Smooth muscle cell (in vitro differentiated cells): ENCODE measurements at regions not wholly inside any gene's neighbourhood (a gene's known extent, or its start where the extent isn't known, plus 50 kb on each side); places are given as distances from the start of the nearest gene placed in this dataset.

ENCODE experiments used
- DNase-seq: peaks from one replicate; lab custom pipeline; 2025; ENCODE audit not compliant: unreplicated experiment; lab: John Stamatoyannopoulos, UW
- H2AFZ ChIP-seq: fragments of 200-600 bp; sonication (generic); 2 replicates; pipeline ENCODE4 v1.6.0; 2016; ENCODE audit warnings: antibody characterized with exemption, low read depth, mild to moderate bottlenecking
- H3F3A ChIP-seq: fragments of 200-600 bp; sonication (generic); 2 replicates; pipeline ENCODE4 v1.6.0; 2017; ENCODE audit warnings: antibody characterized with exemption, low read depth
- H3K27ac ChIP-seq: fragments of 200-600 bp; sonication (generic); 2 replicates; pipeline ENCODE4 v1.5.1; 2016; ENCODE audit warnings: low read depth, mild to moderate bottlenecking
- H3K27me3 ChIP-seq: fragments of 200-600 bp; sonication (generic); 2 replicates; pipeline ENCODE4 v1.6.1; 2016; ENCODE audit warnings: low read depth, mild to moderate bottlenecking
- H3K36me3 ChIP-seq: fragments of 200-600 bp; sonication (generic); 2 replicates; pipeline ENCODE4 v1.5.1; 2016; ENCODE audit warnings: low read depth
- H3K4me1 ChIP-seq: fragments of 200-600 bp; sonication (generic); 2 replicates; pipeline ENCODE4 v1.5.1; 2016; ENCODE audit warnings: low read depth
- H3K4me2 ChIP-seq: fragments of 200-600 bp; sonication (generic); 2 replicates; pipeline ENCODE4 v1.6.0; 2016; ENCODE audit warnings: mild to moderate bottlenecking
- H3K4me3 ChIP-seq: fragments of 200-600 bp; sonication (generic); 2 replicates; pipeline ENCODE4 v1.5.1; 2016; ENCODE audit warnings: mild to moderate bottlenecking
- H3K79me2 ChIP-seq: fragments of 200-600 bp; sonication (generic); 2 replicates; pipeline ENCODE4 v1.6.0; 2016; ENCODE audit warnings: low read depth, mild to moderate bottlenecking
- H3K9ac ChIP-seq: fragments of 200-600 bp; sonication (generic); 2 replicates; pipeline ENCODE4 v1.6.0; 2016; ENCODE audit warnings: low read depth
- H3K9me3 ChIP-seq: fragments of 200-600 bp; sonication (generic); replicated peaks from 2 replicates; pipeline ENCODE4 v1.5.1; 2016; ENCODE audit warnings: low read depth
- H4K20me1 ChIP-seq: fragments of 200-600 bp; sonication (generic); 2 replicates; pipeline ENCODE4 v1.6.0; 2016; ENCODE audit warnings: low read depth
- WGBS: methylation state at CpG from one replicate; pipeline ENCODE4 v1.1.7; 2016; ENCODE audit warnings: low lambda C conversion rate; 5-methylcytosine and 5-hydroxymethylcytosine counted together
- TF ChIP-seq, protein P1 (sequence below): fragments of 200-600 bp; sonication (generic); IDR thresholded peaks from 2 replicates; pipeline ENCODE4 v1.5.1; 2017; ENCODE audit warnings: borderline replicate concordance, mild to moderate bottlenecking, antibody characterized with exemption; ENCODE audit not compliant: insufficient read depth, poor library complexity, severe bottlenecking

DNA sequence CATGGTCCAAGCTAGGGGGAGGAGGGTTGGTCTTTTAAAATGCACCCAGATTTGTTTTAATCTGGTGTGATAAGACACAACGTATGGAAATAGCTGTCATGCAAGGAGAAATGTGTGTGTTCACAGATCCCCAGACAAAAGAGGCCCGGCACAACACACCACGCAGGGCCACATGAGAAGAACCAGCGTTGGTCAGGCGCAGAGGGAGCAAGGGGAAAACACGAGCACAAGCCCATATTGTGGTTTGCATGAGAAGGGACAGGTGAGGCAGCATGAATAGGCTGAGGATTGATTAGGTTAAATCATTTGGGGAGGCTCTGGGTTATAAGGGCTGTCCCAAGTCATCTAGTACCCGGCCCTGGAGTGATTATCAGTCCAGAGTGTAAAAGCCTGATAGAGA lies 272.5 kb upstream of the NCKAP5 start:
- Histone ChIP-seq H2AFZ (no peak overlapping the region), H3F3A (no peaks in the 10 kb centered on the region), H3K27me3 (peaks cover 6% of the 10 kb centered on the region), H3K4me1 (no peaks in the 10 kb centered on the region), H3K9me3 (no peaks in the 10 kb centered on the region), H3K27ac (no peak overlapping the region), H3K4me2 (no peak overlapping the region), H3K36me3 (no peaks in the 10 kb centered on the region), H3K4me3 (no peak overlapping the region), H4K20me1 (no peaks in the 10 kb centered on the region), H3K9ac (no peak overlapping the region), H3K79me2 (no peaks in the 10 kb centered on the region)
- TF ChIP-seq, protein P1, sequence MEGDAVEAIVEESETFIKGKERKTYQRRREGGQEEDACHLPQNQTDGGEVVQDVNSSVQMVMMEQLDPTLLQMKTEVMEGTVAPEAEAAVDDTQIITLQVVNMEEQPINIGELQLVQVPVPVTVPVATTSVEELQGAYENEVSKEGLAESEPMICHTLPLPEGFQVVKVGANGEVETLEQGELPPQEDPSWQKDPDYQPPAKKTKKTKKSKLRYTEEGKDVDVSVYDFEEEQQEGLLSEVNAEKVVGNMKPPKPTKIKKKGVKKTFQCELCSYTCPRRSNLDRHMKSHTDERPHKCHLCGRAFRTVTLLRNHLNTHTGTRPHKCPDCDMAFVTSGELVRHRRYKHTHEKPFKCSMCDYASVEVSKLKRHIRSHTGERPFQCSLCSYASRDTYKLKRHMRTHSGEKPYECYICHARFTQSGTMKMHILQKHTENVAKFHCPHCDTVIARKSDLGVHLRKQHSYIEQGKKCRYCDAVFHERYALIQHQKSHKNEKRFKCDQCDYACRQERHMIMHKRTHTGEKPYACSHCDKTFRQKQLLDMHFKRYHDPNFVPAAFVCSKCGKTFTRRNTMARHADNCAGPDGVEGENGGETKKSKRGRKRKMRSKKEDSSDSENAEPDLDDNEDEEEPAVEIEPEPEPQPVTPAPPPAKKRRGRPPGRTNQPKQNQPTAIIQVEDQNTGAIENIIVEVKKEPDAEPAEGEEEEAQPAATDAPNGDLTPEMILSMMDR, result no peak
- DNase-seq, result no peak
- WGBS, result 84% methylated on average over 7 of the region's 7 CpGs

- Histone ChIP-seq H4K20me1 (no peaks in the 10 kb centered on the region), H3K27me3 (peaks cover 7% of the 10 kb centered on the region), H3K9me3 (no peaks in the 10 kb centered on the region), H3K27ac (no peak overlapping the region), H3K9ac (no peak overlapping the region), H3K4me1 (no peaks in the 10 kb centered on the region), H3K4me3 (no peak overlapping the region), H3K4me2 (no peak overlapping the region), H3F3A (no peaks in the 10 kb centered on the region), H3K79me2 (no peaks in the 10 kb centered on the region), H3K36me3 (no peaks in the 10 kb centered on the region), H2AFZ (no peak overlapping the region)
- TF ChIP-seq, protein P1, result no peak
- 68% methylated on average over 4 of the region's 4 CpGs for WGBS
- DNase-seq, result no peak
Measured at GRCh38 chr2:133841900-133842299, 273.6 kb upstream of the NCKAP5 start.

GRCh38 chr2:133842446-133842845 lies 274.2 kb upstream of the NCKAP5 start:
- DNase-seq, result no peak
- H3K4me2 ChIP-seq, result no peak overlapping the region
- no peaks in the 10 kb centered on the region for H4K20me1 ChIP-seq
- H3K9ac ChIP-seq, result no peak overlapping the region
- no peak overlapping the region for H3K4me3 ChIP-seq
- no peaks in the 10 kb centered on the region for H3K4me1 ChIP-seq
- 90% methylated on average over 2 of the region's 2 CpGs for WGBS
- no peaks in the 10 kb centered on the region for H3K9me3 ChIP-seq
- no peak overlapping the region for H2AFZ ChIP-seq
- H3F3A ChIP-seq, result no peaks in the 10 kb centered on the region
- H3K79me2 ChIP-seq, result no peaks in the 10 kb centered on the region
- peaks cover 7% of the 10 kb centered on the region for H3K27me3 ChIP-seq
- TF ChIP-seq, protein P1, result no peak
- H3K36me3 ChIP-seq, result no peaks in the 10 kb centered on the region
- no peak overlapping the region for H3K27ac ChIP-seq

- Histone ChIP-seq H3K4me1 (no peaks in the 10 kb centered on the region), H3K9me3 (no peaks in the 10 kb centered on the region), H3F3A (no peaks in the 10 kb centered on the region), H3K4me2 (no peak overlapping the region), H3K9ac (no peak overlapping the region), H2AFZ (no peak overlapping the region), H3K4me3 (no peak overlapping the region), H3K27me3 (peaks cover 7% of the 10 kb centered on the region), H3K27ac (no peak overlapping the region), H4K20me1 (no peaks in the 10 kb centered on the region), H3K36me3 (no peaks in the 10 kb centered on the region), H3K79me2 (no peaks in the 10 kb centered on the region)
- WGBS, result 78% methylated on average over 3 of the region's 3 CpGs
- TF ChIP-seq, protein P1, result no peak
- DNase-seq, result no peak
Measured at GRCh38 chr2:133843091-133843490, 274.8 kb upstream of the NCKAP5 start.
